ENCODE measurements at regions not wholly inside any gene's neighbourhood (a gene's known extent, or its start where the extent isn't known, plus 50 kb on each side); places are given as distances from the start of the nearest gene placed in this dataset.

- Histone ChIP-seq H3K27me3 (no peaks in the 10 kb centered on the region), H3K27ac (no peak overlapping the region), H3K4me1 (no peaks in the 10 kb centered on the region), H3K9me3 (no peaks in the 10 kb centered on the region), H3K4me3 (no peak overlapping the region), H3K36me3 (no peaks in the 10 kb centered on the region)
- no peak for DNase-seq
- TF ChIP-seq POLR2A (IDR thresholded peaks at IDR 0.05) (no peak), CTCF (IDR thresholded peaks at IDR 0.05) (no peak)
These were observed 87.7 kb upstream of the DDX18 start for GRCh38 chr2:117726747-117727146.

GRCh38 chr2:117737846-117738245 is 76.6 kb upstream of the DDX18 start:
- H3K36me3 ChIP-seq = no peaks in the 10 kb centered on the region
- H3K27me3 ChIP-seq = no peaks in the 10 kb centered on the region
- no peak overlapping the region for H3K27ac ChIP-seq

GRCh38 chr2:117738991-117739839 is 75.3 kb upstream of the DDX18 start:
- no peak for TF ChIP-seq POLR2A (IDR thresholded peaks at IDR 0.05)
- DNase-seq = no peak
- Histone ChIP-seq H3K36me3 (no peaks in the 10 kb centered on the region), H3K27me3 (no peaks in the 10 kb centered on the region), H3K27ac (no peak overlapping the region), H3K4me3 (no peak overlapping the region), H3K4me1 (no peaks in the 10 kb centered on the region), H3K9me3 (no peaks in the 10 kb centered on the region)

More at GRCh38 chr2:117737846-117738245, 76.6 kb upstream of the DDX18 start:
- H3K9me3 ChIP-seq = no peaks in the 10 kb centered on the region
- H3K4me3 ChIP-seq = no peak overlapping the region
- DNase-seq = no peak
- TF ChIP-seq POLR2A (IDR thresholded peaks at IDR 0.05) = no peak
- H3K4me1 ChIP-seq = no peaks in the 10 kb centered on the region

GRCh38 chr2:117745537-117745936 is 69.0 kb upstream of the DDX18 start:
- no peak overlapping the region for H3K27ac ChIP-seq
- no peaks in the 10 kb centered on the region for H3K36me3 ChIP-seq
- no peaks in the 10 kb centered on the region for H3K27me3 ChIP-seq
- no peaks in the 10 kb centered on the region for H3K4me1 ChIP-seq
- no peak overlapping the region for H3K4me3 ChIP-seq
- TF ChIP-seq CTCF (IDR thresholded peaks at IDR 0.05) (no peak), POLR2A (IDR thresholded peaks at IDR 0.05) (no peak)
- H3K9me3 ChIP-seq = no peaks in the 10 kb centered on the region
- DNase-seq = no peak

- DNase-seq = no peak
- TF ChIP-seq POLR2A (IDR thresholded peaks at IDR 0.05) (no peak), CTCF (IDR thresholded peaks at IDR 0.05) (no peak)
- H3K4me1 ChIP-seq = no peaks in the 10 kb centered on the region
- H3K27ac ChIP-seq = no peak overlapping the region
- H3K27me3 ChIP-seq = no peaks in the 10 kb centered on the region
- H3K9me3 ChIP-seq = no peaks in the 10 kb centered on the region
- H3K36me3 ChIP-seq = no peaks in the 10 kb centered on the region
- H3K4me3 ChIP-seq = no peak overlapping the region
These were observed 58.7 kb upstream of the DDX18 start for GRCh38 chr2:117755768-117756167.

GRCh38 chr2:117760916-117761315 is 53.6 kb upstream of the DDX18 start:
- DNase-seq = no peak
- no peaks in the 10 kb centered on the region for H3K4me1 ChIP-seq
- H3K27me3 ChIP-seq = no peaks in the 10 kb centered on the region
- H3K9me3 ChIP-seq = no peaks in the 10 kb centered on the region
- no peak overlapping the region for H3K27ac ChIP-seq
- H3K36me3 ChIP-seq = no peaks in the 10 kb centered on the region
- H3K4me3 ChIP-seq = no peak overlapping the region
- TF ChIP-seq POLR2A (IDR thresholded peaks at IDR 0.05) (no peak), CTCF (IDR thresholded peaks at IDR 0.05) (no peak)

Data from Peyer's patch (tissue), 4 donors.